OCI-LY3 (cell line): ENCODE measurements at regions not wholly inside any gene's neighbourhood (a gene's known extent, or its start where the extent isn't known, plus 50 kb on each side); places are given as distances from the start of the nearest gene placed in this dataset.

Source experiments
- H2AFZ ChIP-seq: fragments of 200-600, 300-600 bp; shearing (Covaris generic); 2 replicates; pipeline ENCODE4 v1.6.0; 2014; ENCODE audit warnings: antibody characterized with exemption, low read depth, low read length
- H3K27ac ChIP-seq: fragments of 200-600, 300-600 bp; sonication (generic); 2 replicates; pipeline ENCODE4 v1.5.1; 2014; ENCODE audit warnings: mild to moderate bottlenecking, low read length, moderate library complexity, mixed read lengths
- H3K27me3 ChIP-seq: fragments of 200-600, 300-600 bp; sonication (generic); 2 replicates; pipeline ENCODE4 v1.6.1; 2014; ENCODE audit warnings: low read depth, low read length, mixed read lengths
- H3K36me3 ChIP-seq: fragments of 200-600, 300-600 bp; sonication (generic); replicated peaks from 2 replicates; pipeline ENCODE3; 2014; ENCODE audit warnings: low read depth, low read length, mixed read lengths
- H3K4me1 ChIP-seq: fragments of 300-600, 200-600 bp; sonication (generic); 2 replicates; pipeline ENCODE4 v1.6.1; 2014; ENCODE audit warnings: low read length, mixed read lengths
- H3K4me2 ChIP-seq: fragments of 200-600, 300-600 bp; sonication (generic); 2 replicates; pipeline ENCODE4 v1.6.1; 2014; ENCODE audit warnings: low read length, mixed read lengths
- H3K4me3 ChIP-seq: fragments of 300-600, 200-600 bp; sonication (generic); 2 replicates; pipeline ENCODE4 v1.5.1; 2014; ENCODE audit warnings: antibody characterized with exemption, mild to moderate bottlenecking, low read length, moderate library complexity
- H3K79me2 ChIP-seq: fragments of 300-600, 200-600 bp; shearing (Covaris generic); 2 replicates; pipeline ENCODE4 v1.6.1; 2014; ENCODE audit warnings: mild to moderate bottlenecking, low read length, mixed read lengths
- H3K9ac ChIP-seq: fragments of 300-600, 200-600 bp; shearing (Covaris generic); 2 replicates; pipeline ENCODE4 v1.6.0; 2014; ENCODE audit warnings: mild to moderate bottlenecking, low read length, moderate library complexity
- H3K9me3 ChIP-seq: fragments of 200-600, 300-600 bp; shearing (Covaris generic); 2 replicates; pipeline ENCODE4 v1.6.1; 2014; ENCODE audit warnings: low read length, mixed read lengths; ENCODE audit not compliant: insufficient read depth
- H4K20me1 ChIP-seq: fragments of 200-600, 300-600 bp; sonication (generic); 2 replicates; pipeline ENCODE4 v1.6.1; 2016; ENCODE audit warnings: low read length, mixed read lengths; ENCODE audit not compliant: insufficient read depth
- CTCF ChIP-seq: fragments of 200-600, 300-600 bp; sonication (generic); IDR thresholded peaks from 2 replicates; pipeline ENCODE4 v1.5.1; 2014; ENCODE audit warnings: antibody characterized with exemption, low read length, low read depth
- EZH2phosphoT487 ChIP-seq: fragments of 200-600 bp; shearing (Covaris generic); IDR thresholded peaks from 2 replicates; pipeline ENCODE4 v1.6.1; 2018; ENCODE audit warnings: antibody characterized with exemption, mixed run types, low read depth

- Histone ChIP-seq H3K27me3 (peaks cover 85% of the 10 kb centered on the region), H3K4me2 (peak overlapping the region; percentile 75), H3K4me1 (peaks cover 42% of the 10 kb centered on the region), H3K4me3 (peak overlapping the region; percentile 58), H2AFZ (no peak overlapping the region), H3K36me3 (no peaks in the 10 kb centered on the region), H3K27ac (peak overlapping the region; percentile 24; the same call in 1 of the 2 replicates), H3K79me2 (no peaks in the 10 kb centered on the region), H4K20me1 (0 out of 2 replicates have a peak, but pooled peaks cover 5% of the 10 kb centered on the region), H3K9me3 (peaks cover 4% of the 10 kb centered on the region; the same call in 1 of the 2 replicates), H3K9ac (no peak overlapping the region)
- TF ChIP-seq EZH2phosphoT487 (0 out of 2 replicates have a peak, but pooled peaks have one; percentile 33), CTCF (no peak)
Measured at GRCh38 chr5:169416583-169417196, 115.8 kb upstream of the SLIT3 start.

GRCh38 chr5:169415948-169416347 lies 115.0 kb upstream of the SLIT3 start:
- Histone ChIP-seq H3K4me3 (peak overlapping the region; percentile 58; the same call in 1 of the 2 replicates), H2AFZ (no peak overlapping the region), H3K9ac (no peak overlapping the region), H3K36me3 (no peaks in the 10 kb centered on the region), H3K27me3 (peaks cover 90% of the 10 kb centered on the region), H4K20me1 (0 out of 2 replicates have a peak, but pooled peaks cover 5% of the 10 kb centered on the region), H3K4me2 (peak overlapping the region; percentile 75), H3K79me2 (no peaks in the 10 kb centered on the region), H3K27ac (no peak overlapping the region), H3K4me1 (peaks cover 38% of the 10 kb centered on the region), H3K9me3 (peaks cover 4% of the 10 kb centered on the region; the same call in 1 of the 2 replicates)
- TF ChIP-seq EZH2phosphoT487 (no peak), CTCF (no peak)

GRCh38 chr5:169415371-169415770 lies 114.4 kb upstream of the SLIT3 start:
- no peak for TF ChIP-seq EZH2phosphoT487
- no peak for TF ChIP-seq CTCF
- H3K4me2 ChIP-seq: 0 out of 2 replicates have a peak overlapping the region, but pooled peaks have one; percentile 75

GRCh38 chr5:169413416-169413815 lies 112.5 kb upstream of the SLIT3 start:
- Histone ChIP-seq H3K4me1 (peaks cover 31% of the 10 kb centered on the region), H3K4me2 (no peak overlapping the region), H3K79me2 (no peaks in the 10 kb centered on the region), H3K9me3 (0 out of 2 replicates have a peak, but pooled peaks cover under 1% of the 10 kb centered on the region), H3K9ac (no peak overlapping the region), H4K20me1 (0 out of 2 replicates have a peak, but pooled peaks cover 5% of the 10 kb centered on the region), H2AFZ (no peak overlapping the region), H3K27me3 (peaks cover 81% of the 10 kb centered on the region), H3K27ac (no peak overlapping the region), H3K4me3 (no peak overlapping the region), H3K36me3 (no peaks in the 10 kb centered on the region)
- TF ChIP-seq CTCF (no peak), EZH2phosphoT487 (no peak)

More at GRCh38 chr5:169415371-169415770, 114.4 kb upstream of the SLIT3 start:
- H3K27me3 ChIP-seq: peaks cover 91% of the 10 kb centered on the region
- peaks cover 4% of the 10 kb centered on the region; the same call in 1 of the 2 replicates for H3K9me3 ChIP-seq
- H3K9ac ChIP-seq: no peak overlapping the region
- no peak overlapping the region for H3K4me3 ChIP-seq
- 0 out of 2 replicates have a peak, but pooled peaks cover 5% of the 10 kb centered on the region for H4K20me1 ChIP-seq
- H2AFZ ChIP-seq: no peak overlapping the region
- peaks cover 32% of the 10 kb centered on the region for H3K4me1 ChIP-seq
- no peaks in the 10 kb centered on the region for H3K79me2 ChIP-seq
- H3K27ac ChIP-seq: no peak overlapping the region
- no peaks in the 10 kb centered on the region for H3K36me3 ChIP-seq
